SK-N-SH (cell line): ENCODE measurements at regions not wholly inside any gene's neighbourhood (a gene's known extent, or its start where the extent isn't known, plus 50 kb on each side); places are given as distances from the start of the nearest gene placed in this dataset.

Experiments
- CTCF ChIA-PET: fragments of 300-600, 350-600 bp; formaldehyde crosslinking; extraction: SDS; loops from one replicate; lab custom pipeline; 2021; lab: Yijun Ruan, JAX
- POLR2A ChIA-PET: fragments of 350-600 bp; sonication (Branson Sonifier 250); formaldehyde crosslinking; extraction: SDS; loops from one replicate; lab custom pipeline; 2020; ENCODE audit warnings: antibody characterized with exemption, inconsistent platforms; lab: Yijun Ruan, JAX
- DNase-seq: peaks from one replicate; pipeline ENCODE4 v3.0.0; 2012
- H2AFZ ChIP-seq: fragments of 200-600 bp; sonication (generic); 2 replicates; pipeline ENCODE4 v1.8.1; 2016; ENCODE audit warnings: antibody characterized with exemption, mild to moderate bottlenecking, low read depth
- H3F3A ChIP-seq: fragments of 200-600 bp; sonication (generic); replicated peaks from 2 replicates; pipeline ENCODE3; 2016; ENCODE audit warnings: antibody characterized with exemption, mild to moderate bottlenecking; ENCODE audit not compliant: insufficient read depth
- H3K27ac ChIP-seq, 2 experiments: fragments of 200-500 bp in 1 of 2; fragments of 200-600 bp in 1 of 2; sonication (Bioruptor generic) in 1 of 2; sonication (generic), shearing (Covaris generic) in 1 of 2; 2 replicates each; pipeline versions ENCODE4 v1.5.1 to v1.6.1; 2014 to 2016; ENCODE audit warnings: low read depth in 2 of 2, inconsistent platforms in 1 of 2, low read length in 1 of 2, mild to moderate bottlenecking in 1 of 2, mixed read lengths in 1 of 2
- H3K27me3 ChIP-seq: fragments of 200-600 bp; sonication (generic), shearing (Covaris generic); 2 replicates; pipeline ENCODE4 v1.6.1; 2016; ENCODE audit warnings: mixed run types; ENCODE audit not compliant: insufficient read depth
- H3K36me3 ChIP-seq, 2 experiments: fragments of 200-500 bp in 1 of 2; fragments of 200-600 bp in 1 of 2; sonication (Bioruptor generic) in 1 of 2; sonication (generic) in 1 of 2; replicated peaks in 1 of 2; 2 replicates each; pipeline versions ENCODE3 to v1.5.1; 2014 to 2016; ENCODE audit warnings: low read length in 1 of 2, mild to moderate bottlenecking in 1 of 2; ENCODE audit not compliant: insufficient read depth in 2 of 2, control insufficient read depth in 1 of 2
- H3K4me1 ChIP-seq, 2 experiments: fragments of 200-500 bp in 1 of 2; fragments of 200-600 bp in 1 of 2; sonication (Bioruptor generic) in 1 of 2; sonication (generic), shearing (Covaris generic) in 1 of 2; 2 replicates each; pipeline versions ENCODE4 v1.5.1 to v1.6.1; 2014 to 2016; ENCODE audit warnings: low read depth in 1 of 2, low read length in 1 of 2, mixed run types in 1 of 2; ENCODE audit not compliant: insufficient read depth in 2 of 2, control insufficient read depth in 1 of 2
- H3K4me2 ChIP-seq: fragments of 200-600 bp; sonication (generic), shearing (Covaris generic); 2 replicates; pipeline ENCODE4 v1.6.1; 2017; ENCODE audit warnings: mixed run types
- H3K4me3 ChIP-seq, 2 experiments: fragments of 200-500 bp in 1 of 2; fragments of 200-600 bp in 1 of 2; sonication (Bioruptor generic) in 1 of 2; sonication (generic), shearing (Covaris generic) in 1 of 2; 2 replicates each; pipeline versions ENCODE4 v1.5.1 to v1.8.1; 2014 to 2016; ENCODE audit warnings: low read depth in 2 of 2, inconsistent platforms in 1 of 2, low read length in 1 of 2, mild to moderate bottlenecking in 1 of 2, mixed read lengths in 1 of 2, moderate library complexity in 1 of 2
- H3K79me2 ChIP-seq: fragments of 200-600 bp; sonication (generic); 2 replicates; pipeline ENCODE4 v1.8.1; 2017; ENCODE audit warnings: mild to moderate bottlenecking; ENCODE audit not compliant: insufficient read depth
- H3K9ac ChIP-seq: fragments of 200-600 bp; sonication (generic); 2 replicates; pipeline ENCODE4 v1.6.1; 2017; ENCODE audit warnings: mixed run types
- H3K9me2 ChIP-seq: fragments of 200-600 bp; sonication (generic); 2 replicates; pipeline ENCODE4 v1.6.1; 2017; ENCODE audit warnings: mixed run types
- H3K9me3 ChIP-seq: fragments of 200-600 bp; sonication (generic); 2 replicates; pipeline ENCODE4 v1.6.1; 2017; ENCODE audit warnings: mixed run types, mild to moderate bottlenecking, moderate library complexity
- H4K20me1 ChIP-seq: fragments of 200-600 bp; sonication (generic); 2 replicates; pipeline ENCODE4 v1.6.1; 2017; ENCODE audit warnings: mild to moderate bottlenecking, mixed run types; ENCODE audit not compliant: insufficient read depth
- CHD2 ChIP-seq: fragments of 150-350 bp; IDR thresholded peaks from 2 replicates; pipeline ENCODE4 v1.6.1; 2018; ENCODE audit warnings: low read length; ENCODE audit not compliant: partially characterized antibody
- EP300 ChIP-seq, 2 experiments: IDR thresholded peaks; 2 replicates each; pipeline versions ENCODE4 v1.4.0 to v1.6.1; 2012; ENCODE audit warnings: borderline replicate concordance in 1 of 2, low read depth in 1 of 2, low read length in 1 of 2
- EZH2phosphoT487 ChIP-seq: fragments of 200-600 bp; sonication (generic); IDR thresholded peaks from 2 replicates; pipeline ENCODE4 v1.6.1; 2017; ENCODE audit warnings: low read depth, mixed run types, mild to moderate bottlenecking, antibody characterized with exemption, moderate library complexity, borderline replicate concordance
- FOXJ3 ChIP-seq: sonication (generic); formaldehyde crosslinking; IDR thresholded peaks from 2 replicates; pipeline ENCODE4 v1.5.1; 2020; ENCODE audit warnings: mild to moderate bottlenecking, missing genetic modification reagents
- FOXM1 ChIP-seq: IDR thresholded peaks from 2 replicates; pipeline ENCODE4 v1.4.0; 2012; ENCODE audit warnings: low read depth, mild to moderate bottlenecking
- GATA2 ChIP-seq: sonication (generic); formaldehyde crosslinking; IDR thresholded peaks from 2 replicates; pipeline ENCODE4 v1.5.0; 2020; ENCODE audit warnings: mild to moderate bottlenecking, missing genetic modification reagents
- IRF3 ChIP-seq: fragments of 150-350 bp; IDR thresholded peaks from 2 replicates; pipeline ENCODE4 v1.6.1; 2016; ENCODE audit warnings: mild to moderate bottlenecking, low read depth, low read length
- MEF2A ChIP-seq: IDR thresholded peaks from 2 replicates; pipeline ENCODE4 v1.4.0; 2012; ENCODE audit warnings: low read depth, borderline replicate concordance
- NRF1 ChIP-seq: IDR thresholded peaks from 2 replicates; pipeline ENCODE4 v1.6.1; 2012; ENCODE audit warnings: low read depth, mild to moderate bottlenecking, low read length
- POLR2AphosphoS5 ChIP-seq: IDR thresholded peaks from 2 replicates; pipeline ENCODE4 v1.6.1; 2012; ENCODE audit warnings: low read depth, low read length
- RAD21 ChIP-seq: IDR thresholded peaks from 2 replicates; pipeline ENCODE4 v1.6.1; 2012; ENCODE audit warnings: mild to moderate bottlenecking, low read length
- RCOR1 ChIP-seq: fragments of 150-350 bp; IDR thresholded peaks from 2 replicates; pipeline ENCODE4 v1.6.1; 2017; ENCODE audit warnings: antibody characterized with exemption, low read length
- RXRA ChIP-seq: IDR thresholded peaks from 2 replicates; pipeline ENCODE4 v1.4.0; 2012; ENCODE audit warnings: low read depth, mild to moderate bottlenecking, borderline replicate concordance
- TAF1 ChIP-seq: IDR thresholded peaks from 2 replicates; pipeline ENCODE4 v1.6.1; 2012; ENCODE audit warnings: low read depth, mild to moderate bottlenecking, low read length, moderate library complexity, borderline replicate concordance
- TEAD4 ChIP-seq: IDR thresholded peaks from 2 replicates; pipeline ENCODE4 v1.4.0; 2012; ENCODE audit warnings: mild to moderate bottlenecking, borderline replicate concordance; ENCODE audit not compliant: insufficient read depth
- USF2 ChIP-seq: fragments of 150-350 bp; IDR thresholded peaks from 2 replicates; pipeline ENCODE4 v1.6.1; 2017; ENCODE audit warnings: antibody characterized with exemption, low read length, low read depth, borderline replicate concordance
- YY1 ChIP-seq: IDR thresholded peaks from 2 replicates; pipeline ENCODE4 v1.4.0; 2012; ENCODE audit warnings: low read depth, mild to moderate bottlenecking
- WGBS: methylation state at CpG from one replicate; pipeline ENCODE4 v1.1.6; 2017; ENCODE audit warnings: low lambda C conversion rate; 5-methylcytosine and 5-hydroxymethylcytosine counted together
- TF ChIP-seq, protein P1 (sequence below): IDR thresholded peaks from 2 replicates; pipeline ENCODE4 v1.4.0; 2012; ENCODE audit warnings: low read depth
- TF ChIP-seq, protein P2 (sequence below): IDR thresholded peaks from 2 replicates; pipeline ENCODE4 v1.4.0; 2012; ENCODE audit warnings: low read depth, borderline replicate concordance

GRCh38 chr10:111278266-111278665 lies 201.4 kb downstream of the ADRA2A start:
- H3K36me3 ChIP-seq, result no peaks in the 10 kb centered on the region
- no peak for DNase-seq
- no peaks in the 10 kb centered on the region for H3K9me3 ChIP-seq
- H3F3A ChIP-seq, result no peaks in the 10 kb centered on the region
- no peaks in the 10 kb centered on the region for H3K9me2 ChIP-seq
- TF ChIP-seq RAD21 (no peak), MEF2A (no peak), TEAD4 (no peak), EZH2phosphoT487 (no peak), NRF1 (no peak), POLR2AphosphoS5 (no peak), EP300 (IDR thresholded peaks at IDR 0.05; ENCODE audit: borderline replicate concordance in 1 of 2, low read depth in 1 of 2, low read length in 1 of 2) (no peak), USF2 (no peak), YY1 (no peak), IRF3 (no peak), GATA2 (CRISPR knock-in tag) (no peak), FOXM1 (no peak), RXRA (no peak), TAF1 (no peak), CHD2 (no peak), RCOR1 (no peak), FOXJ3 (no peak)
- TF ChIP-seq, protein P1, sequence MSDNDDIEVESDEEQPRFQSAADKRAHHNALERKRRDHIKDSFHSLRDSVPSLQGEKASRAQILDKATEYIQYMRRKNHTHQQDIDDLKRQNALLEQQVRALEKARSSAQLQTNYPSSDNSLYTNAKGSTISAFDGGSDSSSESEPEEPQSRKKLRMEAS, result no peak
- TF ChIP-seq, protein P2, sequence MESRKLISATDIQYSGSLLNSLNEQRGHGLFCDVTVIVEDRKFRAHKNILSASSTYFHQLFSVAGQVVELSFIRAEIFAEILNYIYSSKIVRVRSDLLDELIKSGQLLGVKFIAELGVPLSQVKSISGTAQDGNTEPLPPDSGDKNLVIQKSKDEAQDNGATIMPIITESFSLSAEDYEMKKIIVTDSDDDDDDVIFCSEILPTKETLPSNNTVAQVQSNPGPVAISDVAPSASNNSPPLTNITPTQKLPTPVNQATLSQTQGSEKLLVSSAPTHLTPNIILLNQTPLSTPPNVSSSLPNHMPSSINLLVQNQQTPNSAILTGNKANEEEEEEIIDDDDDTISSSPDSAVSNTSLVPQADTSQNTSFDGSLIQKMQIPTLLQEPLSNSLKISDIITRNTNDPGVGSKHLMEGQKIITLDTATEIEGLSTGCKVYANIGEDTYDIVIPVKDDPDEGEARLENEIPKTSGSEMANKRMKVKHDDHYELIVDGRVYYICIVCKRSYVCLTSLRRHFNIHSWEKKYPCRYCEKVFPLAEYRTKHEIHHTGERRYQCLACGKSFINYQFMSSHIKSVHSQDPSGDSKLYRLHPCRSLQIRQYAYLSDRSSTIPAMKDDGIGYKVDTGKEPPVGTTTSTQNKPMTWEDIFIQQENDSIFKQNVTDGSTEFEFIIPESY, result no peak
- TF ChIP-seq, all 33 proteins: peak for 0
- Histone ChIP-seq H3K4me1 (no peaks in the 10 kb centered on the region), H3K9ac (no peak overlapping the region), H2AFZ (no peak overlapping the region), H3K4me2 (no peak overlapping the region), H4K20me1 (no peaks in the 10 kb centered on the region), H3K27me3 (no peaks in the 10 kb centered on the region), H3K79me2 (no peaks in the 10 kb centered on the region), H3K27ac (no peak overlapping the region), H3K4me3 (no peak overlapping the region)
- 40% methylated on average over 3 of the region's 3 CpGs for WGBS
- ChIA-PET POLR2A (no interaction called here), CTCF (no interaction called here)
